ENCODE measurements at regions not wholly inside any gene's neighbourhood (a gene's known extent, or its start where the extent isn't known, plus 50 kb on each side); places are given as distances from the start of the nearest gene placed in this dataset.

- TF ChIP-seq GATA2 (IDR thresholded peaks at IDR 0.05; ENCODE audit: low read depth, low read length) (no peak), GATA3 (IDR thresholded peaks at IDR 0.05; ENCODE audit: low read depth, low read length) (no peak)
These were observed 73.8 kb downstream of the C9orf50 start for GRCh38 chr9:129547063-129547462.

Data from SH-SY5Y (cell line).